C4-2B (cell line): ENCODE measurements at regions not wholly inside any gene's neighbourhood (a gene's known extent, or its start where the extent isn't known, plus 50 kb on each side); places are given as distances from the start of the nearest gene placed in this dataset.

Experiments used
- CTCF ChIP-seq: fragments of 450-650 bp; conservative IDR thresholded peaks from 2 replicates; pipeline ENCODE4 v1.5.1; 2017; ENCODE audit warnings: mild to moderate bottlenecking
- ZFX ChIP-seq: fragments of 450-650 bp; IDR thresholded peaks from 2 replicates; pipeline ENCODE4 v1.6.1; 2017

- TF ChIP-seq CTCF, result no peak
- TF ChIP-seq ZFX, result no peak
These were observed 488.9 kb upstream of the TNC start for GRCh38 chr9:115606838-115607237.
